ENCODE measurements at regions not wholly inside any gene's neighbourhood (a gene's known extent, or its start where the extent isn't known, plus 50 kb on each side); places are given as distances from the start of the nearest gene placed in this dataset.

- DNase-seq, result no peak
These were observed 61.7 kb upstream of the PSD2 start for GRCh38 chr5:139733698-139734538.

DNA sequence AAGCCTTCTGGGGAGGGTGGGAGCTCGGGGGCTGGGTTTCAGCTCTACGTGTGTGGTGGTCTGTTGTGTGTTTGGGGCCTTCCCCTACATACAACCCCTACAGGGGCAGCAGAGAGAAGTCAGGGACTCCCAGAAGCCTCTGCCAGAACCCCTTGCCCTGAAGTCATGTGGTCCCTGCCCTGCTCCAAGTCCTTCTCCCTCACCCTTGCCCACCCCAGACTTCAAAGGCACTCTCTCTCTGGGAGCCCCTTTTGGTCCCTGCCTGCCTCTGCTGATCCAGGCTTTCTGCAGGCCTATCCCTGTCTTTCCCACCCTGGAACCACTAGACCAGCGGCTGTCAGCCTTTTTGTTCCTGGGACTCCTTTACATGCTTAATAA, 61.1 kb upstream of the PSD2 start:
- DNase-seq, result no peak

- DNase-seq, result no peak
These were observed 57.1 kb upstream of the PSD2 start for GRCh38 chr5:139738193-139739149.

DNA sequence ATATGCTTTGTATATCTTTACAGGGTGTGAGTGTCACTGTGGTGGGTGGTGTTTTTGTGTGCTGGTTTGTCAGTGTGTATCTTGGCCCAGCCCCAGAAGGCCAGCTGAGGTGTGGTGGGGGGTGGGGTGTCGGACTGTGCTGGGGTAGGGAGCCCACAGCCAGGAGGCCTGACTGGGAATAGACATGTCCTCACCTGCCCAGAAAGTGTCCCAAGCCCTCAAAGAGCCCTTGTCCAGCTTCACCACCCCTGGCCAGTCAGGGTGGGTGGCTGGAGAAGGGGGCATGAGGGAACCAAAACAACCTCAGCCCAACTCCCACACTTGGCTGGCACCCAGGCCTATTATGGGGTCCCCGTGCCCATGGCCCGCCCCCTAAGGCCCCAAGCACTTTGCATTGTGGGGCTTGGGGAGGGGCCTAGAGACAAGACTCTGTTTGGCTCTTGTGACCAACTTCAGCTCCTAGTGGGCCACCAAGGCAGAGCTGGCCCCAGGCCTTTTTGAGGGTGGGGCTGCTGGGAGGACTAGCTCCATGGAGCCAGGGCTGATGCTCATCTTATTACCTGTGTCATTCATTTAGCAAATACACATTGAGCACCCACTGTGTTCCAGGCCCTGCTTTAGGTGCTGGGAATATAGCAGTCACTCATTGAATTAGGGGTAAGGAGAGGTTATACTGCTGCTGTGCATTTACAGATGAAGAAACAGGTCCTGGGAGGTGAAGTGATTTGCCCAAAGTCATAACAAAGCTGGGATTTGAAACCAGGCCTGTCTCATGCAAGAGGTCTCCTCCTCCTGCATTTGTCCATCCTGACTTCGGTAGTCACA, 56.2 kb upstream of the PSD2 start:
- DNase-seq, result no peak

DNA sequence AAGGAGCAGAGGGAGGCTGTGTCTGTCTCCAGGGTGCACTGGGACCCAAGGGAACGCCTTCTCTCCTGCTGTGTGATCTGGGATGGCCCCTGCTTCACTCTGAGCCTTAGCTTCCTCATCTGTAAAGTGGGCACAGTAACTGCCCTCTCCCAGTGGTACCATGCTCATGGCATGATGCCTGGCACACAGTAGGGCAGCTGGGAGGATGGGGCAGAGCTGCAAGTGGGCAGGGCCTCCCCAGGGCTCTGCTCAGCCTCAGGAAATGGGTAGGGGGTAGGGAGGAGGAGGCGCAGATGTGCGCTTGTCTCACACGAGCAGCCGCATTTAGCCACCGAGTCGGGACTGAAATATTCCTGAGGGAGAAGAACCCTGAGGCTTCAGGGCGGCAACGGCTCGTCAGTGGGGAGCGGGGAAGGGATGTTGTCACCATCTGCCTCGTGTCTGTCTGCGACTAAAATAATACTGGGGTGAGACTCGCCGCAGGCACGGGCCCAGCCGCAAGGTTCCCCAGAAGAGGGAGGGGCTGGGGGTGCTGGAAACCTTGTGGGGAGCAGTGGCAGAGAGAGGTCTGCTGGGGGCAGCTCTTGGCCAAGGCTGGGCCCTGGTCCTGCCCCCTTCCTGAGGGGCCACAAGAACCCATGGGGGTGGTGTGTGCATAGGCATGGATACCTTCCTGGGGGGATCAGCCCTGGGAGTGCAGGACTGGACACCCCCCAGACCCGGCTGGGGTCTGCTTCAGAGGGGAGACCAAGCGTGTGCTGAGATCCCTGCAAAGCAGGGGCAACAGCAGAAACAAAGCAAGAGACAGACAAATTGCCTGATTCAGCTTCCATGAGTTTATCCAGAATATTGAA, 55.2 kb upstream of the PSD2 start:
- no peak for DNase-seq

GRCh38 chr5:139740992-139741672, 54.5 kb upstream of the PSD2 start:
- DNase-seq, result no peak

GRCh38 chr5:139741823-139742172, 53.8 kb upstream of the PSD2 start:
- no peak for DNase-seq

- no peak for DNase-seq
These were observed 53.3 kb upstream of the PSD2 start for GRCh38 chr5:139742173-139742903.

GRCh38 chr5:139743001-139743771, 52.4 kb upstream of the PSD2 start:
- no peak for DNase-seq

DNA sequence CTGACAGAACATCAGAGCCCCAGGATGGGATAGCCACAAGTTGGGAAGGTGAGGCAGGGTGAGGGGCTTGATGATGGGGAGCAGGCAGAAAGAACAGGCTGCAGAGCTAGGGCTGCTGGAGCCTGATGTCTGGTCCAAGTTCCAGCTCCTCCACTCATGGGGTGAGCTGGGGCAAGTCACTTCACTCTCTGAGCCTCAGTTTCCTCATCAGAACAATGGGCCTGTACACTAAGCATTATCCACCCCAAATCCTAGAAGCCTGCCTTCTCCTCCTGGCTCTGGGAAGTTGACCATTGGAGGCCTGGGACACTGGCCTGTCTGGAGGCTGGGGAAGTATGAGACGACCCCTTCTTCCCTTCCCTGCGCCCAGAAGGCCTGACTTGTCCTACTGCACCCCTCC, 51.8 kb upstream of the PSD2 start:
- no peak for DNase-seq

DNA sequence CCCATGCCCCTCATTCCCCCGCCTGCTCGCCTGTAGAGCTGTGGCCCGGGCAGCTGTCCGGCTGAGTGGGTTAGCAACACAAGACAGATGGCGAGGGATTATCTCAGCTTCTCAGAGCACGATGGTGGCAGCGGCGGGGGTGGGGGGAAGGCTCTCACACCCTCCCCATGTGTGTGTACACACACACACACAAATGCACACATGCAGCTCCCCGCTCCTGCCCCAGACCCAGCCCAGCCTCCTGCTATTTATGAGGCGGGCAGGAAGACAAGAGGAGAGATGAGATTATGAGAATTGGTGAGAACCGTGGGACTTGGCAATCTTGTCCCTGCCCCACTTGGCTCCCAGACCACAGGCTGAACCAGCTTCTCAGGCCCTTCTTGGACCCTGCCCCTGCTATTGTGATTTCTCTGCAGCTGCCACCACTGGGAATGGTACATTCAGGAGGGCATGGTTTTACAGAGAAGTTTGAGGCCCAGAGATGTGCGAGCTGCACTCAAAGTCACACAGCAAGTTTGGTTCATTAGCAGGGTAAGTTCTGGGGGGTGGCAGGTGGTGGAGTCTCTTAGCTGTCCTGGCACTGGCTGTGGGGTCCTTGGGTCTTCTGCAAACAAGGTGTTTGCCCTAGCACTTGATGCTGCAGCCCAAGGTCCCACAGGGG, 51.0 kb upstream of the PSD2 start:
- no peak for DNase-seq

- no peak for DNase-seq
These were observed 50.3 kb upstream of the PSD2 start for GRCh38 chr5:139745132-139745799.

DNA sequence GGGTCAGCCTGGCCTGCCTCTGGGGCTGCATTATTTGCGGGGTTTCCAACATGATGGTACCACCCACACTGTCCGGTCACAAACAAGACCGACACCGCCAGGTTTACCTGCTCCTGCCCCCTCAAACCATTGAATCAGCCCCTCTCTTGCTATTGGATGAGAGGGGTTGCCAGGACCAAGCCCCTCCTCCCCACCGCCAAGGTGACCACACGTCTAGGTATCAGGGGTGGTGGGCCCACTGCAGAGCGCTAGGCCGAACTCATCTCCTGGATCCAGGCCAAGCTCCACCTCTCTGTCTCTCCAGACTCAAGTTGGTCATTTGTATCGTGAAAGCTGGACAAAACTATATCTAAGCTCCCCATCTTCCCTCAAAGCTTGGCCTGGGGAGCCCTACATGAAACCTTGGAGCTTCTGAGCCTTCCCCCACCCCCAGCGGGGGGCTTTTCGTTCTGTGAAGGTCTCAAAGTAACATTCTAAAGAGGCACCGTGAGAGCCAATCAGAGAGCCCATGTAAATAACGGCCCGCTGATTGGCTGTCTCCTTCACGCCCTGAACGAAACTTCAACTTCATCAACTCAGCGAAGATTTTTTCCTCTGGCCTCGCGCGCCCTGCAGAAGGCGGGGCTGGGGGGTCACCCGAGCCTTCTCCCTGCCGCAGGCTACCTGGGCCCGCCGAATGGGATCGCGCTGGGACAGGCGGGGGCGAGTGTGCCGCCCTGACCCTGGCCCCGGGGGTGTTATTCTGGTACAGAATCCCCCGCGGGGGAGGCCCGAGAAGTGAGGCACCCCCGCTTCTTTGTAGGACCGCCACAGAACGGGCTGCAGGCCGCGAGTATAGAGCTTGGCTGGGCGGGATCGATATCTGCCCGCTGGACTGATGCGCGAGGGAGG, 49.6 kb upstream of the PSD2 start:
- DNase-seq, result peak; percentile 64
